ENCODE measurements at regions not wholly inside any gene's neighbourhood (a gene's known extent, or its start where the extent isn't known, plus 50 kb on each side); places are given as distances from the start of the nearest gene placed in this dataset.

DNA sequence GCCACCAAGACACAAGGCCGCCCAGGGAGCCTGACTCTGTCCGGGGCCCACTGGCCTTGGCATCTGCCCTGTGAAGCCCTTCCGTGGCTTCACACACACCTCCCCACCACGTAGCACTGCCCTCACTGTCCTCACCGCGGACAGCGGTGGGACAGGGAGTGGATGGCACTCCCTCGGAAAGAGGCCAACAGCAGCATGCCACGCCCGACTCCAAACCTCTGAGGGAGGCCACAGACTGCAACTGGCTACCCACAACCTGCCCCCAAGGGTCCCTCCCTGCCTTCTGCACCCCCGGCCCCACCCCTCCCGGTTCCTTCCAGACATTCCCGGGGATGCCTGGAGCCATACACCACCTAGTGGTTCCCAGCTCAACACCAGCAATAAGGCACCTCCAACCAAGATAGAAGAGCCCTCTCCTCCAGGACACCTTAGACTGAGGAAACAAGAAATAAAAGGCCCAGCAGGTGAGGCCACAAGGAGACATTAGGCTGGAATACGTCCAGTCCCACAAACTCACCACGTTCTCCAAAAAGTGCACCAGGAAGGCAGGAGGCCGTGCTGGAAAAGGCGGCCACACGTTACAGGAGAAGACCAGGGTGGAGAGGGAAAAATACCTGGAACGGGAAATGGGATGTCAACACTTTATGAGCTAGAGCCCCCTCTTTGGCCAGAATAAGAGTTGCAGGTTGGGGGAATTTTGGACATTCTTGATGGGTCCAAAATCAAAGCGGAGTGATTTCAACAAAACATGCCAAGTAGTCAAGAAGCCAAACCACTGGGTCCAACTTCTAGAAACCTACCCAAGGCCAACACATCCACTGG is 310.0 kb downstream of the SOX9 start:
- DNase-seq = no peak

- DNase-seq = no peak
Observed at GRCh38 chr17:72432143-72432621, 311.4 kb downstream of the SOX9 start.

DNA sequence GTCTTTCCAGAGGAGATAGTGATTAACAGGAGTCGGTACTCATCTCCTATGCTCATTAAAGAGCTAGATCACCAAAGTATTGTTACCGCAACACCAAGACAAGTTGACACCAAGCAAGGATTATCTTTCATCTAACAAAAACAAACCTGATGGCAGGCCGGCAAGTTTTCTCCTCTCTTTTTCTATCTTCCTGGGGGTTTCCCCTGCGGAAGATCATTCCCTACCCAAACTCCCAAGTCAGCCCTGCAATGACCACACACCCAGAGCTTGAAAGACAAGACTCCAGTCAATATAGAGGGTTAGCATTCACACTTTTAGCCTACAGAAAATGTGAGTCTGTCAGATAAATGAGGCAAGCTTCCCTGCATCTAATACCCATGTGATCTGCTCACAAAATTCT is 312.1 kb downstream of the SOX9 start:
- DNase-seq = no peak

DNA sequence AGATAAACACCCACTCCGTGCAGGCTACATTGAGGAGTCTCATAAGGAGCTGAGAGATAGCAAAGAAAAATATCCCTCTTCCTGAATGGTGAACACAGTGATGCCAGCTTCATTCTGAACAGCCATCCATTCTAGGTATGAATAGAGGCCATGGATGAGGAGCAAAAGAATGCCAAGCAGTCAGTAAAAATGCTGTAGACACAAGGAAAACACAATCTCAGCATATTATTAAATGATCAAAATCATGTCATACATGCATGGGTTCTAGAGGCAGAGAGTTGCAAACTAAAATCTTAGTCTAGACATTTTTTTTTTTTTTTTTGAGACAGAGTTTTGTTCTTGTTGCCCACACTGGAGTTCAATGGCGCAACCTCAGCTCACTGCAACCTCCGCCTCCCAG is 313.0 kb downstream of the SOX9 start:
- DNase-seq = no peak

- no peak for DNase-seq
Observed at GRCh38 chr17:72434581-72434980, 313.8 kb downstream of the SOX9 start.

- DNase-seq = no peak
Observed at GRCh38 chr17:72434991-72435618, 314.3 kb downstream of the SOX9 start.

DNA sequence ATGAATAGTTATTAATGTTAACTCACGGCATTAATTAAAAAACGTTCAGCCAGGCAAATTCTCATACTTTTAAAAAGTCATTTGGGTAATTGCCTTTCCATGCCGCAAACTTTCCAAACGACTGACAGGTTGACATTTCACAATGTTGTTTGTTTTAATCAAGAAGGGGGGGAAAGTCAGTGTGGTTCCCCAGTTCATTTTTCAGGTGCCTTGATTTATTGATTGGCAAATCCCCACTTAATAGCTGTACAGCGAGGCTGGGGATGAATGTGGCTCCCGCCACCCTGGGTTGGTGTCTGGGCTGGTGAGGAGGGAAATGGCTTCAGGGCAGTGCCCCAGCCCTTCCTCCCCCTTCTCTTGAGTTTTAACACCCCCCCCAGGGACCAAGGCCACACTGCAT is 318.0 kb downstream of the SOX9 start:
- DNase-seq = no peak

GRCh38 chr17:72439893-72440502 is 319.2 kb downstream of the SOX9 start:
- DNase-seq = no peak

DNA sequence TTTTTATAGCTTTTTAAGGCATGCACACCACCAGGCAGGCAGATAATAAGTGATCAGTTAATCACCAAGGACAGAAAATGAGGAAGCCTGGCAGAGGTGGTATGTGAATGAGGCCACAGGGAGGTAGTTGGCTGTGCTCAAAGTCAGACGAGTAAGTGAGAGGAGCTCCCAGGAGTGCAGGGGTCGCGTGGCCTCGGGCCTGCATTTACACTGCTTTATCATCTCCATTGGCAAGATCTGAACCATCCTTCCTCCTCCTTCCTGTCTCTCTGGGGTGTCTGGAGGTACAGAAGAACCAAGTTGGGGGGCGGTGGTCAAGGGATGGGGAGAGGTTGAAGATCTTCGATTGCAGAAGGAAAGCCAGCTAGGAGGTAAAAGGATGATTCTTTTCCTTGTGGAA is 320.1 kb downstream of the SOX9 start:
- no peak for DNase-seq

DNA sequence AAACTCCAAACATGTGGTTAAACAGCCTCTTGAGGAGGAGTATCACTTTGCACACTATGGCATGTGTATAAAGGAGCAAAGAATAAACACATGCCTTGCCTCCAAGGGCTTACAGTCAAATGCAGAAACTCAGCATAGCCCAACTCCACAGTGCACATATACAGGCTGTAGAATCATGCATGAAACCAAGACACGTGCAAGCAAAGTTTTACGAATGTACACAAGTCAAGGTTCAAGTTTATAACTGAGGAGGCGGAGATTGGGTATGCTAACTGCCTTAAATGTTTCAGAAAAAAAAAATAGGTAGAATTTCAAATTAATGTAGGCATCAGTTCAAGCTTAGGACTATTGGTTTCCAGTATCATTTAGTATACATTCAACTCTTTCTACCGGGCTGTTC is 321.1 kb downstream of the SOX9 start:
- no peak for DNase-seq

- DNase-seq = no peak
Observed at GRCh38 chr17:72444517-72445054, 323.8 kb downstream of the SOX9 start.

DNA sequence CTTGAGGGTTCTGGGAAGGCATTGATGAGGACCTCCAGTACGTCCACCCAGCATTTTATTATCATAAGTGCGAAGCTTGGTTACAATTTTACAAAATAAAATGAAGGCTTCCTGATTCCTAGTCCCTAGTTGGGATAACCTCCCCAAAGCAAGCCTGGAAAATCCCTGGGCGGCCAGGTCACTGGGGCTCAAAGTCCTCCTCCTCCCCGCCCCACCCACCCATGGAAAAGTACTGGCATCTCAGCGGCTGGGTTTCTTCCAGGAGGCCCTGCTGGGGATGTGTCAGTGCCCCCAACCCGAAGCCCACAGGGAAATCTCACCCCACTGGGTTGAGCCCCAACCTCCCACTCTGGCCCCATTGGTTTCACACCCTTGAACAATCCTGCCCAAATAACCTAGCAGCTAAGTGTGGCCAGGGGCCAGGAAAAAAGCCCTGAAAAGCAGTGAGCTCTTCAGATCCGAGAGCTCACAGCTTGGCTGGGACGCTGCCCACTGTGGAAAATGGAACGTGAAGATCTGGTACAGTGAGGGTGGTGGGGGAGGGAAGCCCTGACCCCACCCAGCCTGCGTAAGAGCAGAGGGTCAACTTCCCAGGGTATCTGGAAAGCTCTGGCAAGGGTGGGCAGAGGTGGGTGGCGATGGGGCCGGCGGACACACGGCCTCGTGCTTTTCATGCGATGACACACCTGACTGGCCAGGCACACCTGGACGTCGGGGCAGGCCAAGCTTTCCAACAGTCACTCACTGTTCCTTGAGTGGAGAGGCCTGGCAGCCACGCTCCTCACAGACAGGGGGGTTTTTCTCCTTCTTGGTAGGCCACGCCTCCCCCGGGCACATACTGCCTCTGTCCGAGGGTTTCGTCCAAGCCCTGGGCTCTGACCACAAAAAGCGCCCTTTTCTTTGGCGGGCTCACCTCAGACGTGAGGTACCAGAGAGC is 324.5 kb downstream of the SOX9 start:
- DNase-seq = no peak

- DNase-seq = no peak
Observed at GRCh38 chr17:72446118-72446517, 325.3 kb downstream of the SOX9 start.

- no peak for DNase-seq
Observed at GRCh38 chr17:72446525-72447250, 325.9 kb downstream of the SOX9 start.

GRCh38 chr17:72447251-72447640 is 326.4 kb downstream of the SOX9 start:
- no peak for DNase-seq

DNA sequence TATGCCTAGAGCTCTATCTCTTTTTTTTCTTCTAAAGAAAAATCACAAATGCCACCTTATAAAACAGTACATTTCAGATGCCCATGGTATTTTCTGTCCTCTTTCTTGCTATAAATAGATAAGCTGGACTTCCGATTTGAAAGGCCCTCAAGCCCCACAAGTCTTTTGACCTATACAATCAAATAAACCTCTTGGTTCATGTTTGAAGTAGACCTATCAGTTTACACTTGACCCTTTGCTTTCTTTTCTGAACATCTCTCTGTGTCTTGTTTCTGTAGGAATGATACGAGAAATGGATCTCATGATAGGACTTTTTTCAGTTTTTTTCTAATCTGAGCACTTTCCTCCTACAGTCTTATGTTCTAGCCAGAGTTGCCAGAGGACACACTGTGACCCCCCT is 327.2 kb downstream of the SOX9 start:
- DNase-seq = no peak

- no peak for DNase-seq
Observed at GRCh38 chr17:72452286-72453173, 331.7 kb downstream of the SOX9 start.

DNA sequence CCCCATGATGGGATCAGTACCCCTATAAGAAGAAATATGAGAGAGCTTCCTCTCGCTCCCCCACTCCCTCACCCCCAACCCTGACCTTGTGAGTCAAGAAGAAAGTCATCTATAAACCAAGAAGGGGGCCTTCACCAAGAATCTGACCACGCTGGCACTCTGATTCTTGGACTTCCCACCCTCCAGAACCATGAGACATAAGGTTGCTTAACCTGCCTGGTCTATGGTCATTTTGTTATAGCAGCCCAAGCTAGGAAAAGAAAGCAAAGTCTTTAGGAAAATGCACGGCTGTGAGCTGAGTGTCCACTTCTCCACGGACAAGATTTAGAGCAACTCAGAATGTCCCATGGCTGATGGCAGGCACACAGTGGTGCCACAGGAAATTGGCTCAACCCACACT is 333.5 kb downstream of the SOX9 start:
- no peak for DNase-seq

- DNase-seq = no peak
Observed at GRCh38 chr17:72455562-72455961, 334.7 kb downstream of the SOX9 start.

DNA sequence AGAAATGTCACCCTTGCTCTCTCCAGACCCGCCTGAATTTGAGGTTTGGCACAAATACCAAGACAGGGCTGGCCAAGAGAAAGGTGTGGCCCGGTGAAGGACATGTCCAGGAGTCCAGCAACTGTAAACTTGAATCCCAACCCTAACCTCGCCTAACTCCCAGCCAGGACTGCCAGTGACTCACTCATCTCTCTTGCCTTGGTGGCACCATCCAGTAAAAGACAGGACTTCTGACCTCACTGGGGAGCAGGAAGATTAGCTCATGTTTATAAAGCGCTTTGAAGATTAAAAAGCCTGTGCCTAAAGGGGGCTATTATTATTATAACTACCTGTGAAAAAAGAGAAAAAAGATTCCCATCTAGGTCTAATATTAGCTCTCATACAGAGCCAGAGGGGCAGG is 335.3 kb downstream of the SOX9 start:
- no peak for DNase-seq

GRCh38 chr17:72457712-72458111 is 336.9 kb downstream of the SOX9 start:
- DNase-seq = no peak

Measured in CD4-positive, alpha-beta T cell treated with Interleukin-4 for 4 hours (primary cell).